ENCODE measurements at regions not wholly inside any gene's neighbourhood (a gene's known extent, or its start where the extent isn't known, plus 50 kb on each side); places are given as distances from the start of the nearest gene placed in this dataset.
"Not testable (repeated sequence)": the region's sequence is repeated elsewhere in the genome, so short reads cannot be mapped to it uniquely, and the experiment has no call there.

- no peaks in the 10 kb centered on the region for H3K9me3 ChIP-seq
- H3K4me3 ChIP-seq = no peak overlapping the region
- no peak overlapping the region for H3K27ac ChIP-seq
- TF ChIP-seq POLR2A (IDR thresholded peaks at IDR 0.05) (no peak), CTCF (IDR thresholded peaks at IDR 0.05) (no peak), EP300 (IDR thresholded peaks at IDR 0.05) (no peak)
- no peak for DNase-seq (ENCODE audit: low spot score in 2 of 2)
- no peaks in the 10 kb centered on the region for H3K27me3 ChIP-seq
- H3K36me3 ChIP-seq = peaks cover 0 to 7% (median 0%) of the 10 kb centered on the region in 3 donors
- 78 to 83% methylated on average over 2 of the region's 2 CpGs for WGBS, 2 donors
- no peaks in the 10 kb centered on the region for H3K4me1 ChIP-seq
These were observed 81.7 kb upstream of the UMPS start for GRCh38 chr3:124648551-124648950.

GRCh38 chr3:124650798-124651197 is 79.5 kb upstream of the UMPS start:
- Histone ChIP-seq H3K27ac (no peak overlapping the region), H3K9me3 (no peaks in the 10 kb centered on the region), H3K27me3 (no peaks in the 10 kb centered on the region), H3K36me3 (peaks cover 0 to 7% (median 0%) of the 10 kb centered on the region in 3 donors), H3K4me1 (no peaks in the 10 kb centered on the region), H3K4me3 (no peak overlapping the region)
- WGBS, 2 donors = 56 to 58% methylated on average over 4 of the region's 4 CpGs
- TF ChIP-seq POLR2A (IDR thresholded peaks at IDR 0.05) (no peak), CTCF (IDR thresholded peaks at IDR 0.05) (no peak), EP300 (IDR thresholded peaks at IDR 0.05) (no peak)
- DNase-seq (ENCODE audit: low spot score in 2 of 2) = no peak

DNA sequence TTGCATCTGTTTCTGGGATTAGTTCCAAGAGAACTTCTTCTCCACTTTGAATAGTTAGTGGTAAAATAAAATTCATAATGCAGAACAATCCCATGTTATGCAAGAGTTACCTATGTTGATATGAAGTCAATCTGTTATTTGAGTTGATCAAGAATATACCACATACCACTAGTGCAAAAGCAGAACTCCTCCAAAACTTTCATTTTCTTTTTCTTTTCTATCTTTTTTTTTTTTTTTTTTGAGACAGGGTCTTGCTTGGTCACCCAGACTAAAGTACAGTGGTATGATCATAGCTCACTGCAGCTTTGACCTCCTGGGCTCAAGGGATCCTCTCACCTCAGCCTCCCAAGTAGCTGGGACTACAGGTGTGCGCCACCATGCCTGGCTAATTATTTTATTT is 78.8 kb upstream of the UMPS start:
- H3K36me3 ChIP-seq; H3K27me3 ChIP-seq; H3K4me1 ChIP-seq; H3K4me3 ChIP-seq; H3K9me3 ChIP-seq; H3K27ac ChIP-seq; DNase-seq (ENCODE audit: low spot score in 2 of 2): not testable (repeated sequence)
- 90 to 91% methylated on average over 1 of the region's 1 CpG for WGBS, 2 donors

GRCh38 chr3:124652009-124652408 is 78.2 kb upstream of the UMPS start:
- Histone ChIP-seq H3K27me3 (no peaks in the 10 kb centered on the region), H3K36me3 (peaks cover 0 to 7% (median 0%) of the 10 kb centered on the region in 3 donors), H3K27ac (no peak overlapping the region), H3K4me1 (no peaks in the 10 kb centered on the region), H3K9me3 (no peaks in the 10 kb centered on the region), H3K4me3 (no peak overlapping the region)
- no peak for DNase-seq (ENCODE audit: low spot score in 2 of 2)
- TF ChIP-seq EP300 (IDR thresholded peaks at IDR 0.05) (no peak), CTCF (IDR thresholded peaks at IDR 0.05) (no peak), POLR2A (IDR thresholded peaks at IDR 0.05) (no peak)

DNA sequence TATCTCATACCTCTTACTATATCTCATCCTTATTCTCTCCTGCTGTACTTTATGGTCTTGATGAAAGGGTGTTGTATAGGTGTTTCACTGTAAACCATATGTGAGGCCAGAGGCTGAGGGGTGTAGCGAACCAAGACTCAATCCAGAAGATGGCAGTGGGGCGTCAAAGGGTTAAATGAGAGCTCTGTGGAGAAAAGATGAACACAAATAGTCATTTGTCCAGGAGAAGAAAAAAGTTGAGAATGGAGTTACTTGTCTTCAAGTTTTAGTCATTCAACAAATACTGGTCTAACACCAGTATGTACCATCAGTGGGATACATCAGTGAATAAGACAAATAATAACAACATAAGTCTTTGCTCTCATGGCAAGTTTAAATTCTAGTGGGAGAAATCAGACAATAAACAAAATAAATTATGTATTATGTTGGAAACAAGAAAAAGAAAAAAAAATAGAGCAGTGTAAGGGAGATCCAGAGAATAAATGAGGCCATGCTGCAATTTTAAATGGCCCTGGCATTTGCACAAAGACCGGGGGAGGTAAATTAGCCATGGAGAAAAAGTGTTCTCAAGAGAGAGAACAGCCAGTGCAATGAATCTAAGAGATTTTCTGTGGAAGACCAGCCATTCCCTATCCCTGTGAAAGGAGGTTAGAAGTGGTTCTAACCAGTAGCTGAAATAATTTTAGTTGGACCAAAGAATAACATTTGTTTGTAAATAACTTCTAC is 77.0 kb upstream of the UMPS start:
- TF ChIP-seq CTCF (IDR thresholded peaks at IDR 0.05) = no peak
- TF ChIP-seq EP300 (IDR thresholded peaks at IDR 0.05) = no peak
- TF ChIP-seq POLR2A (IDR thresholded peaks at IDR 0.05) = no peak
- WGBS, 2 donors = 57 to 59% methylated on average over 3 of the region's 3 CpGs

More for the DNA sequence above, 77.0 kb upstream of the UMPS start:
- Histone ChIP-seq H3K27me3 (no peaks in the 10 kb centered on the region), H3K4me1 (no peaks in the 10 kb centered on the region), H3K9me3 (no peaks in the 10 kb centered on the region), H3K27ac (no peak overlapping the region), H3K4me3 (no peak overlapping the region), H3K36me3 (peaks cover 0 to 14% (median 0%) of the 10 kb centered on the region in 3 donors)
- no peak for DNase-seq (ENCODE audit: low spot score in 2 of 2)
